SU-DHL-6 (cell line): ENCODE measurements at regions not wholly inside any gene's neighbourhood (a gene's known extent, or its start where the extent isn't known, plus 50 kb on each side); places are given as distances from the start of the nearest gene placed in this dataset.

Experiments
- H2AFZ ChIP-seq: fragments of 200-600 bp; sonication (generic); 2 replicates; pipeline ENCODE4 v1.6.1; 2014; ENCODE audit warnings: low read depth, mild to moderate bottlenecking, moderate library complexity, mixed read lengths, antibody characterized with exemption, low read length; ENCODE audit not compliant: severe bottlenecking
- H3F3A ChIP-seq: fragments of 200-600 bp; shearing (Covaris generic); 2 replicates; pipeline ENCODE4 v1.6.0; 2016; ENCODE audit warnings: antibody characterized with exemption, mild to moderate bottlenecking; ENCODE audit not compliant: insufficient read depth
- H3K27ac ChIP-seq: fragments of 200-600 bp; sonication (generic); 2 replicates; pipeline ENCODE4 v1.5.1; 2016; ENCODE audit warnings: low read depth, mild to moderate bottlenecking, low read length, moderate library complexity, mixed read lengths
- H3K27me3 ChIP-seq: fragments of 200-600 bp; sonication (generic), shearing (Covaris generic); 2 replicates; pipeline ENCODE4 v1.6.0; 2014; ENCODE audit warnings: mild to moderate bottlenecking, low read length
- H3K36me3 ChIP-seq: fragments of 200-600 bp; sonication (generic); 2 replicates; pipeline ENCODE4 v1.6.1; 2014; ENCODE audit warnings: mild to moderate bottlenecking, low read length, mixed read lengths
- H3K4me2 ChIP-seq: fragments of 300-600, 200-600 bp; shearing (Covaris generic), sonication (generic); 2 replicates; pipeline ENCODE4 v1.6.0; 2014; ENCODE audit warnings: low read length, low read depth, mild to moderate bottlenecking; ENCODE audit not compliant: poor library complexity, severe bottlenecking
- H3K4me3 ChIP-seq: fragments of 200-600 bp; sonication (generic); 2 replicates; pipeline ENCODE4 v1.5.1; 2014; ENCODE audit warnings: antibody characterized with exemption, low read length, mild to moderate bottlenecking, mixed read lengths; ENCODE audit not compliant: insufficient read depth, poor library complexity, severe bottlenecking
- H3K79me2 ChIP-seq: fragments of 200-600 bp; sonication (generic); 2 replicates; pipeline ENCODE4 v1.6.1; 2014; ENCODE audit warnings: mild to moderate bottlenecking, low read length, moderate library complexity; ENCODE audit not compliant: insufficient read depth
- H3K9ac ChIP-seq: fragments of 200-600 bp; sonication (generic); 2 replicates; pipeline ENCODE4 v1.7.0; 2014; ENCODE audit warnings: mild to moderate bottlenecking, low read length
- H3K9me2 ChIP-seq: fragments of 200-600 bp; sonication (generic); replicated peaks from 2 replicates; pipeline ENCODE4 v1.6.1; 2014; ENCODE audit warnings: low read length; ENCODE audit not compliant: insufficient read depth
- H3K9me3 ChIP-seq: fragments of 200-600 bp; sonication (generic); 2 replicates; pipeline ENCODE4 v1.6.1; 2014; ENCODE audit warnings: low read length, mixed read lengths; ENCODE audit not compliant: insufficient read depth
- H4K20me1 ChIP-seq: fragments of 200-600 bp; sonication (generic); 2 replicates; pipeline ENCODE4 v1.6.1; 2014; ENCODE audit warnings: low read depth, mild to moderate bottlenecking, antibody characterized with exemption, low read length, moderate library complexity, mixed read lengths
- CTCF ChIP-seq: fragments of 200-600 bp; sonication (generic); IDR thresholded peaks from one replicate; pipeline ENCODE4 v1.5.1; 2017; ENCODE audit warnings: antibody characterized with exemption, mild to moderate bottlenecking, low read length, moderate library complexity; ENCODE audit not compliant: insufficient read depth, poor library complexity, severe bottlenecking
- EZH2phosphoT487 ChIP-seq: fragments of 200-600 bp; sonication (generic), shearing (Covaris generic); conservative IDR thresholded peaks from 2 replicates; pipeline ENCODE4 v1.6.1; 2018; ENCODE audit warnings: mild to moderate bottlenecking, antibody characterized with exemption, low read length, moderate library complexity, mixed read lengths

- TF ChIP-seq EZH2phosphoT487: no peak
- TF ChIP-seq CTCF: no peak
- Histone ChIP-seq H3K4me3 (peak overlapping the region; percentile 89), H3F3A (0 out of 2 replicates have a peak, but pooled peaks cover 9% of the 10 kb centered on the region), H3K27me3 (no peaks in the 10 kb centered on the region), H2AFZ (no peak overlapping the region), H3K9me2 (no peaks in the 10 kb centered on the region), H3K9me3 (no peaks in the 10 kb centered on the region), H3K36me3 (peaks cover 14% of the 10 kb centered on the region; the same call in 1 of the 2 replicates), H3K79me2 (peaks cover 74% of the 10 kb centered on the region), H3K9ac (peak overlapping the region; percentile 94), H4K20me1 (peaks cover 7% of the 10 kb centered on the region), H3K4me2 (peak overlapping the region; percentile 95), H3K27ac (peak overlapping the region; percentile 72)
Measured at GRCh38 chr9:110050925-110051355, 157.0 kb downstream of the C9orf152 start.

GRCh38 chr9:110056062-110056461 lies 151.9 kb downstream of the C9orf152 start:
- peak overlapping the region; percentile 71 for H3K27ac ChIP-seq
- H3K9me3 ChIP-seq: no peaks in the 10 kb centered on the region
- H3K79me2 ChIP-seq: peaks cover 99% of the 10 kb centered on the region
- H4K20me1 ChIP-seq: peaks cover 14% of the 10 kb centered on the region
- peak overlapping the region; percentile 24 for H3K4me3 ChIP-seq
- no peaks in the 10 kb centered on the region for H3K9me2 ChIP-seq
- no peak overlapping the region for H2AFZ ChIP-seq
- H3K9ac ChIP-seq: peak overlapping the region; percentile 40
- no peaks in the 10 kb centered on the region for H3K27me3 ChIP-seq
- no peak for TF ChIP-seq CTCF
- TF ChIP-seq EZH2phosphoT487: no peak
- H3F3A ChIP-seq: peaks cover 33% of the 10 kb centered on the region
- peak overlapping the region; percentile 50 for H3K4me2 ChIP-seq
- peaks cover 20% of the 10 kb centered on the region for H3K36me3 ChIP-seq

GRCh38 chr9:110058304-110058953 lies 149.5 kb downstream of the C9orf152 start:
- Histone ChIP-seq H3K27me3 (no peaks in the 10 kb centered on the region), H3K27ac (peak overlapping the region; percentile 71), H3K79me2 (peaks cover 99% of the 10 kb centered on the region), H3K4me2 (peak overlapping the region; percentile 50), H2AFZ (no peak overlapping the region), H3K9ac (0 out of 2 replicates have a peak overlapping the region, but pooled peaks have one; percentile 40), H3F3A (peaks cover 25% of the 10 kb centered on the region), H3K9me3 (no peaks in the 10 kb centered on the region), H4K20me1 (peaks cover 18% of the 10 kb centered on the region), H3K4me3 (no peak overlapping the region), H3K9me2 (no peaks in the 10 kb centered on the region), H3K36me3 (peaks cover 19% of the 10 kb centered on the region; the same call in 1 of the 2 replicates)
- TF ChIP-seq CTCF (peak; percentile 44), EZH2phosphoT487 (no peak)
